ENCODE measurements at regions not wholly inside any gene's neighbourhood (a gene's known extent, or its start where the extent isn't known, plus 50 kb on each side); places are given as distances from the start of the nearest gene placed in this dataset.

GRCh38 chr5:33316773-33317172, 124.0 kb upstream of the TARS1 start:
- TF ChIP-seq CTCF (IDR thresholded peaks at IDR 0.05) (no peak), ZC3H11A (IDR thresholded peaks at IDR 0.05) (no peak), PBX3 (IDR thresholded peaks at IDR 0.05) (no peak), ESRRA (IDR thresholded peaks at IDR 0.05; ENCODE audit: borderline replicate concordance, low read length) (no peak), CHD2 (IDR thresholded peaks at IDR 0.05; ENCODE audit: low read length, partially characterized antibody) (no peak), POLR2A (IDR thresholded peaks at IDR 0.05; ENCODE audit: low read length) (no peak), EP300 (IDR thresholded peaks at IDR 0.05) (no peak), SREBF2 (IDR thresholded peaks at IDR 0.05) (no peak), REST (IDR thresholded peaks at IDR 0.05) (no peak), KDM5A (IDR thresholded peaks at IDR 0.05) (no peak), JUN (IDR thresholded peaks at IDR 0.05) (no peak)

All from A549 (cell line).